GM23338 (cell line): ENCODE measurements at regions not wholly inside any gene's neighbourhood (a gene's known extent, or its start where the extent isn't known, plus 50 kb on each side); places are given as distances from the start of the nearest gene placed in this dataset.
A peak's percentile ranks its signal among the peaks of the same experiment; 100 is the strongest.
"Not testable (repeated sequence)": the region's sequence is repeated elsewhere in the genome, so short reads cannot be mapped to it uniquely, and the experiment has no call there.

Experiments
- ATAC-seq: fragments of 200-7000 bp; cut with Tn5 transposase; 3 replicates; pipeline ENCODE4 v1.9.1; 2020
- DNase-seq: peaks from one replicate; pipeline ENCODE4 v3.0.0-alpha.2; 2015; ENCODE audit warnings: low spot score
- H2AFZ ChIP-seq: fragments of 200-600 bp; sonication (generic); 2 replicates; pipeline ENCODE4 v1.8.0; 2016; ENCODE audit warnings: antibody characterized with exemption, mild to moderate bottlenecking, moderate library complexity
- H3F3A ChIP-seq: fragments of 200-600 bp; sonication (generic); replicated peaks from 2 replicates; pipeline ENCODE4 v1.8.0; 2017; ENCODE audit warnings: antibody characterized with exemption, mixed run types, low read depth
- H3K27ac ChIP-seq: fragments of 200-600 bp; sonication (generic); 2 replicates; pipeline ENCODE4 v1.6.1; 2016; ENCODE audit warnings: low read depth
- H3K27me3 ChIP-seq: fragments of 200-600 bp; sonication (generic); 2 replicates; pipeline ENCODE4 v1.8.0; 2016; ENCODE audit warnings: mild to moderate bottlenecking, mixed run types, moderate library complexity; ENCODE audit not compliant: insufficient read depth
- H3K36me3 ChIP-seq: fragments of 200-600 bp; sonication (generic); 2 replicates; pipeline ENCODE4 v1.8.0; 2016; ENCODE audit warnings: mild to moderate bottlenecking; ENCODE audit not compliant: insufficient read depth
- H3K4me1 ChIP-seq: fragments of 200-600 bp; sonication (generic); 2 replicates; pipeline ENCODE4 v1.8.0; 2016; ENCODE audit warnings: mild to moderate bottlenecking, moderate library complexity; ENCODE audit not compliant: insufficient read depth
- H3K4me2 ChIP-seq: fragments of 200-600 bp; sonication (generic); 2 replicates; pipeline ENCODE4 v1.7.1; 2017; ENCODE audit warnings: mixed run types
- H3K4me3 ChIP-seq: fragments of 200-600 bp; sonication (generic); 2 replicates; pipeline ENCODE4 v1.6.1; 2016; ENCODE audit warnings: mixed run types
- H3K79me2 ChIP-seq: fragments of 200-600 bp; sonication (generic); replicated peaks from 2 replicates; pipeline ENCODE4 v1.8.0; 2017; ENCODE audit warnings: mild to moderate bottlenecking; ENCODE audit not compliant: insufficient read depth
- H3K9me2 ChIP-seq: fragments of 200-600 bp; sonication (generic); 2 replicates; pipeline ENCODE4 v1.8.0; 2017; ENCODE audit not compliant: insufficient read depth
- H4K20me1 ChIP-seq: fragments of 200-600 bp; sonication (generic); replicated peaks from 2 replicates; pipeline ENCODE4 v1.8.0; 2017; ENCODE audit warnings: mild to moderate bottlenecking; ENCODE audit not compliant: insufficient read depth
- H3K27ac Mint-ChIP-seq: 2 replicates; pipeline ENCODE4 v1.8.0; 2020; ENCODE audit warnings: inconsistent platforms, mild to moderate bottlenecking, moderate library complexity, mixed read lengths
- H3K27me3 Mint-ChIP-seq: 3 replicates; pipeline ENCODE4 v1.8.0; 2022; ENCODE audit warnings: low read depth, mild to moderate bottlenecking, moderate library complexity, mixed read lengths, inconsistent platforms; ENCODE audit not compliant: insufficient read depth, poor library complexity
- H3K36me3 Mint-ChIP-seq: 3 replicates; pipeline ENCODE4 v1.8.0; 2021; ENCODE audit warnings: low read depth, mild to moderate bottlenecking, inconsistent platforms, moderate library complexity, mixed read lengths
- H3K4me1 Mint-ChIP-seq: 3 replicates; pipeline ENCODE4 v1.8.0; 2020; ENCODE audit warnings: mild to moderate bottlenecking, inconsistent platforms, mixed read lengths
- H3K4me3 Mint-ChIP-seq: 3 replicates; pipeline ENCODE4 v1.8.0; 2021; ENCODE audit warnings: moderate library complexity, mild to moderate bottlenecking, inconsistent platforms, mixed read lengths
- H3K9me3 Mint-ChIP-seq: 3 replicates; pipeline ENCODE4 v1.8.0; 2020; ENCODE audit warnings: moderate library complexity, mild to moderate bottlenecking, inconsistent platforms, mixed read lengths
- CREB1 ChIP-seq: fragments of 250-450 bp; sonication (Bioruptor Pico); IDR thresholded peaks from 2 replicates; pipeline ENCODE4 v1.5.0; 2020; ENCODE audit warnings: low read depth, mild to moderate bottlenecking, moderate library complexity
- ETS1 ChIP-seq: IDR thresholded peaks from 2 replicates; pipeline ENCODE4 v1.6.1; 2016; ENCODE audit warnings: antibody characterized with exemption
- EZH2 ChIP-seq: fragments of 200-600 bp; sonication (generic); IDR thresholded peaks from one replicate; pipeline ENCODE4 v1.8.0; 2017; ENCODE audit warnings: antibody characterized with exemption, mild to moderate bottlenecking, low read depth; ENCODE audit not compliant: unreplicated experiment
- EZH2phosphoT487 ChIP-seq: fragments of 200-600 bp; sonication (generic); IDR thresholded peaks from one replicate; pipeline ENCODE4 v1.8.1; 2018; ENCODE audit warnings: antibody characterized with exemption; ENCODE audit not compliant: unreplicated experiment
- JUNB ChIP-seq: IDR thresholded peaks from one replicate; pipeline ENCODE4 v1.6.1; 2016; ENCODE audit warnings: antibody characterized with exemption; ENCODE audit not compliant: unreplicated experiment
- NANOG ChIP-seq: IDR thresholded peaks from 2 replicates; pipeline ENCODE4 v1.6.1; 2016; ENCODE audit warnings: antibody characterized with exemption, borderline replicate concordance
- REST ChIP-seq: IDR thresholded peaks from one replicate; pipeline ENCODE4 v1.6.1; 2018; ENCODE audit warnings: antibody characterized with exemption; ENCODE audit not compliant: unreplicated experiment
- STAT1 ChIP-seq: IDR thresholded peaks from one replicate; pipeline ENCODE4 v1.6.1; 2016; ENCODE audit warnings: antibody characterized with exemption; ENCODE audit not compliant: unreplicated experiment
- ZNF331 ChIP-seq: fragments of 250-450 bp; sonication (Bioruptor Pico); IDR thresholded peaks from 2 replicates; pipeline ENCODE4 v1.5.0; 2020; ENCODE audit warnings: low read depth, mild to moderate bottlenecking, moderate library complexity
- ZNF462 ChIP-seq: fragments of 250-450 bp; sonication (Bioruptor Pico); IDR thresholded peaks from 2 replicates; pipeline ENCODE4 v1.5.0; 2020; ENCODE audit warnings: mild to moderate bottlenecking, moderate library complexity

- no peak for TF ChIP-seq ZNF462 (CRISPR knock-in tag)
Measured at GRCh38 chrX:46226422-46226821, 318.8 kb downstream of the ZNF674 start (continued).

GRCh38 chrX:46223499-46223898 is 321.7 kb downstream of the ZNF674 start:
- H3K79me2 ChIP-seq, H3K36me3 Mint-ChIP-seq, H3K9me3 Mint-ChIP-seq, H3F3A ChIP-seq, H3K27me3 Mint-ChIP-seq, H3K4me3 ChIP-seq, ATAC-seq, H2AFZ ChIP-seq, H3K4me3 Mint-ChIP-seq, H3K4me2 ChIP-seq, DNase-seq, H3K4me1 ChIP-seq, H3K36me3 ChIP-seq, H3K4me1 Mint-ChIP-seq, H3K27ac ChIP-seq, H4K20me1 ChIP-seq, H3K9me2 ChIP-seq, H3K27me3 ChIP-seq, H3K27ac Mint-ChIP-seq: not testable (repeated sequence)

GRCh38 chrX:46220822-46221221 is 324.4 kb downstream of the ZNF674 start:
- H3K4me1 ChIP-seq = no peaks in the 10 kb centered on the region
- no peaks in the 10 kb centered on the region for H3K27me3 ChIP-seq
- no peaks in the 10 kb centered on the region for H3K36me3 ChIP-seq
- H3K4me2 ChIP-seq = no peak overlapping the region
- H3K4me1 Mint-ChIP-seq = peaks cover 6% of the 10 kb centered on the region; the same call in 2 of the 3 replicates
- H4K20me1 ChIP-seq = no peaks in the 10 kb centered on the region
- H3K79me2 ChIP-seq = no peaks in the 10 kb centered on the region
- H3K4me3 ChIP-seq = no peak overlapping the region
- H3F3A ChIP-seq = no peaks in the 10 kb centered on the region
- H3K27me3 Mint-ChIP-seq = no peaks in the 10 kb centered on the region
- no peak overlapping the region for H3K27ac Mint-ChIP-seq
- no peaks in the 10 kb centered on the region for H3K36me3 Mint-ChIP-seq
- no peaks in the 10 kb centered on the region for H3K9me2 ChIP-seq
- H3K27ac ChIP-seq = no peak overlapping the region
- DNase-seq (no peak), ATAC-seq (no peak)
- peak overlapping the region; percentile 72; the same call in 1 of the 2 replicates for H2AFZ ChIP-seq
- no peak for TF ChIP-seq NANOG
- no peak for TF ChIP-seq CREB1 (CRISPR knock-in tag)
- TF ChIP-seq REST = no peak
- TF ChIP-seq ETS1 = no peak
- no peak for TF ChIP-seq STAT1
- TF ChIP-seq ZNF331 (CRISPR knock-in tag) = no peak
- no peak for TF ChIP-seq EZH2
- no peak for TF ChIP-seq EZH2phosphoT487
- TF ChIP-seq JUNB = no peak
- H3K4me3 Mint-ChIP-seq = no peak overlapping the region
- no peaks in the 10 kb centered on the region; the same call in 2 of the 3 replicates for H3K9me3 Mint-ChIP-seq
